Left cardiac atrium (tissue), 4 donors: ENCODE measurements at regions not wholly inside any gene's neighbourhood (a gene's known extent, or its start where the extent isn't known, plus 50 kb on each side); places are given as distances from the start of the nearest gene placed in this dataset.

Experiments
- ATAC-seq, 2 donors: fragments of 200-7000 bp; cut with Tn5 transposase; one replicate each; pipeline ENCODE4 v1.9.1; 2020; ENCODE audit warnings: mild to moderate bottlenecking in 2 of 2, moderate library complexity in 2 of 2
- DNase-seq: peaks from one replicate; pipeline ENCODE4 v3.0.0-alpha.2; 2020
- intact Hi-C, 2 donors: fragments of 100-400 bp; cut with DNase I; formaldehyde crosslinking; loops; one replicate each; pipeline versions ENCODE4 v1.14.1 to v1.15.1; 2022 to 2023
- donor health status: DM: no; HTN: yes; CAD: no.
- donor health status: DM: no; HTN: yes; CAD: no; lungs with severe emphysema.
- donor health status: DM: yes; HTN: yes; CAD: no.
- donor health status: Dilated cardiomyopathy.

- intact Hi-C loops: loop anchor here in 1 of 2 donors (10.0 kb wide), 1 partner anchor 172 kb away; no protein-coding TSS in a partner anchor
- no peak for DNase-seq
- ATAC-seq: no peak
These were observed 218.4 kb upstream of the ZNF32 start for GRCh38 chr10:43867113-43867512.

- ATAC-seq: no peak
These were observed 218.0 kb upstream of the ZNF32 start for GRCh38 chr10:43866712-43867111.

DNA sequence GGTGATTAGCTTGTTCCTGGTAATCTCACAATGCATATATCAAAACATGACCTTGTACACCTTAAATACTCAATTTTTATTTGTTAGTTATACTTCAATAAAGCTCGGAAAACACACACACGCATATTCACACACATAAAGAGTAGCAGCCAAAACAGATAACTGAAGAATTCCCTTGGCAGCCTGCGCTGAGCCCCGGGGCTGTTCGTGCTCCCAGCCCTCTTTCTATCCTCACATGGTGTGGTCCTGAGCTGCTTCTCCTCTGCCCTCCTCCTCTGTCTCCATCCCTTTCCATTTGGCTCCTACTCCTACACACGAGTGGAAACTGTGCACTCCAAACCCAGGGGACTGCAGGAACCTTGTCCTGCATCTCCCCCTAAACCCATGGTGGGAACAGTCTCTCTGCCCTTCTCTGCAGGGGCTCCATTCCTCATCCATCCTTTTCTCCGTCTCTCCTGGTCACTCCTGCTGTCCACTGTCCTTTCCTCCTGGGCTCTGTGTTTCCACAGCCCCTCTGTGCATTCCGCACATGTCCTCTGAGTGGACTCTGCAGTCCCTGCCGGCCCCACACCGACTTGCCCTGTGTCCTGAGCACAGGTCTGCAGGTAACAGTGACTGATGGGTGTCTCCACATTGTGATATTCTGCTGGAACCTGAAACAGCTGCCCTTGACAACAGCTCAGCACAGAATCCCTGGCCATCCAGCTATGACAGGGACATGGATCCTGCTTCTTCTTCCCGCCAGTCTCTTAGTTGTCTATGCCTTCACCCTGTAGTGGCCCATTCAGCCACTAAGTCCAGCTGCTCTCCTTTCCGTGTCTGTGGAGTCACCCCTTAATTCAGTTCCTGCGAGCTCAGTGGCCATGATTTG lies 216.8 kb upstream of the ZNF32 start:
- DNase-seq (no peak), ATAC-seq (peak; percentile 46 to 81)
- intact Hi-C loops: loop anchor here in 1 of 2 donors (10.0 kb wide), 1 partner anchor 171 kb away; no protein-coding TSS in a partner anchor

More at GRCh38 chr10:43866712-43867111, 218.0 kb upstream of the ZNF32 start:
- no peak for DNase-seq
- intact Hi-C loops: loop anchor here in 1 of 2 donors (10.0 kb wide), 1 partner anchor 172 kb away; no protein-coding TSS in a partner anchor

DNA sequence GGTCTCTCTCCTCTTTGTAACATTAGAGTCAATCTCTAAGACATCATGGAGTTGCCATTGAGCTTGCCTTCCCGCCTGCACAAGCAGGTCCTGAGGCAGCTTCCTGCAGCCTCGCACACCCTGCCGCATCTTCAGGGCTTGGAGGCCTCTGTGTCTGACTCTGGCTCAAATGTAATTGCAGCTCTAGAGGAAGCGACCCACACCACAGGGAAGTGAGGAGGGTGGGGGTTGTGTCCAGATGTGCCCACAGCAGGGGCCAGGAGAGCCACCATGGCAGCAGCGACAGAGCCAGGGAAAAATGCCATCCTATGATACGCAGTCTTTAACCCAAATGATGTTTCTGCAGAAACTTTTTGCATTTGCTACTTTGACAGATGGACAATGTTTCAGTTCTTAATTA lies 216.0 kb upstream of the ZNF32 start:
- no peak for DNase-seq
- intact Hi-C loops: loop anchor here in 1 of 2 donors (10.0 kb wide), 1 partner anchor 170 kb away; no protein-coding TSS in a partner anchor

DNA sequence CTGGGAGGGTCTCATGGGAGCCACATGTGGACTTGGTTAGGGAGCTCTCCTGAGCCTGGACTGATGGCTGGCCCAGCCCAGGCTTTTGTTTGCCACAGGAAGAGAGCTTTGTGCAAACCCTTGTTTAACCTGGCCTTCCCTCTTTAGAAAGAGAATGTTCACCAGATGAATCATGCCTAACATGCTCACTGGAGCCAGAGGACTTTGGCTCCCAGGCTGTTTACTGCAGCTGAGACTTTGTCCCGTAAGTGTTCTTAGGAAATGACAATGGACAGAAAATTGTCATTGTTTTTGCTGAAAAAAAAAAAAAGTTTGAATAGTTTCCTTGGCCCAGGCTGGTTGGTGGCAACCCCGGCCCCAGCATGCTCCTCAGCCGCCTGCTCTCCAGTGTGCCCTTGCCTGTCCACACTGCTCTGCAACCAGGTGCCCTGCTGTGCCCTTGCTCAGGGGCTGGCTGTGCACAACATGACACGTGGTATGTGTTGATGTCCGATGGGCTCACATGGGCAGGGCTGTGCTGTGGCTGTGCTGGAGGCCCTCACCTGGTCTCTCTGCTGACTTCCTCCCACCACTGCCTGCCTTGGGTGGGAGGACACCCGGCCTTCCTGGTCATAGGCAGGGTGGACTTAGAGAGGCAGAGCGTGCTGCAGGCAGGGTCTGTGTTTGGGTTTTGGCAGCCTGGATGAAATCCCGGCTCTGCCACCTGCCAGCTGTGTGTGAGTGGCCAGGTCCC lies 215.3 kb upstream of the ZNF32 start:
- DNase-seq: peak; percentile 55
- intact Hi-C loops: loop anchor here in 1 of 2 donors (10.0 kb wide), 1 partner anchor 169 kb away; no protein-coding TSS in a partner anchor
- peak; percentile 66 to 85 for ATAC-seq

More for the DNA sequence above, 216.0 kb upstream of the ZNF32 start:
- no peak for ATAC-seq

DNA sequence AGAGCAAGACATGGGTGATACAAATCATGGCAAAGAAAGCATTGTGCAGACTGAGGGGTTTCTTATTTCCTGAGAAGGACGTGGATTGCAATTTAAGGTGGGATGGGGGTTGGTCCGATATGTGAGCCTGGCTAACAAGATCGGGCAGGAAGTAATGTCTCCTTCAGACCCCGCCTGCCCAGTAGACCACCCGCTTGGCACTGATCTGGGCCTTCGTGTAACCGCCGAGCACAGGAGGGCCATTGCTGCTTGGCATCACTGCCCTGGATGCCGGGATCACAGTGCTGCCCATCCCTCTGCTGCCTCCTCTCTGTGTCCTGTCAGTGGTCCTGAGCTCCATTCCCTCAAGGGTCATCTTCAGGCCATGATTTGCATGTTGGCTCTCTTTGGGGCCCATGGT lies 214.6 kb upstream of the ZNF32 start:
- DNase-seq: no peak
- no peak for ATAC-seq
- intact Hi-C loops: loop anchor here in 1 of 2 donors (10.0 kb wide), 1 partner anchor 168 kb away; no protein-coding TSS in a partner anchor

- intact Hi-C loops: loop anchor here in 1 of 2 donors (10.0 kb wide), 1 partner anchor 168 kb away; no protein-coding TSS in a partner anchor
- DNase-seq (no peak), ATAC-seq (no peak)
These were observed 214.1 kb upstream of the ZNF32 start for GRCh38 chr10:43862756-43863155.

- ATAC-seq: peak in 1 of 2 donors; percentile 30
- intact Hi-C loops: loop anchor here in 1 of 2 donors (10.0 kb wide), 1 partner anchor 167 kb away; no protein-coding TSS in a partner anchor
- DNase-seq: no peak
These were observed 213.5 kb upstream of the ZNF32 start for GRCh38 chr10:43861966-43862751.

DNA sequence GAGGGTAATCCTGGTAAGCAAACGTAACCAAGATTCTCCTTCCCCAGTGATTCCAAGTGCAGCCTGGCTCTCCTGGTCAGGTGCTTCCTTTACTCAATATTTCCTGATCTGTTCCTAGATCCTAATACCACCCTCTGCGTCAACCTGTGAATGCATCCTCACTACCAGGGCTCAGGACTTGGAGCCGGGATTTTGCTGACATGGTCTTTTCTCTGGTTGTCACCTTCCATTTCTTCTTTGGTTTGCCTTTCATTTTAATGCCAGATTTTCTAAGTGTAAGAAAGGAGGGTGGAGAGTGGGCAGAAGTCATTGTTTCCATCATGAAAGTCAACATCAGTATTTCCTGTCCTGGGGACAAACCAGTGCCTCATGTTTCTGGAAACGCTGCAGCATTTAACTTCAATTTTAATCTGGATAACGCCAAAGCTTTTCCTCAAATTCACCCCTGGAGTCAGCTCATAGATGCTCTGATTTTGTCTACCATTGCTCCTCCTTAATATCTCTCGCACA lies 210.4 kb upstream of the ZNF32 start:
- intact Hi-C loops: no loop called here
- DNase-seq (no peak), ATAC-seq (no peak)

DNA sequence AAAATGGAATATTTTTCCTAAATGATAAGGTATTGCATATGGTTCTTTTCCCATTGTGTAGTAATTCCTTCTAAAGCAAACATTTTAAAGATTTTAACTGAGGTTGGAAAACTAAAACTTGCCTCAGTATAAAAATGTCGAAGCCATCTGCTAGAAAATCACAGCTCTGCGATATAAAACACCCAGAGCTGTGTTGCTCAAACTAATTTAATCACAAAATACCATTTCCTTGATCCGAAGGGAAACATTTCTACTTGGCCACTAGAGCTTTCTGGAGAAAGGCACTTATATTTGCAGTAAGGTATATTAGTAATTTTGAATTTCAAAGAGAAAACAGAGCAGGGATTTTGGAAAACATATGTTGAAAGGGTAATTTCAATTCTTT lies 209.2 kb upstream of the ZNF32 start:
- DNase-seq (no peak), ATAC-seq (no peak)
- intact Hi-C loops: no loop called here

DNA sequence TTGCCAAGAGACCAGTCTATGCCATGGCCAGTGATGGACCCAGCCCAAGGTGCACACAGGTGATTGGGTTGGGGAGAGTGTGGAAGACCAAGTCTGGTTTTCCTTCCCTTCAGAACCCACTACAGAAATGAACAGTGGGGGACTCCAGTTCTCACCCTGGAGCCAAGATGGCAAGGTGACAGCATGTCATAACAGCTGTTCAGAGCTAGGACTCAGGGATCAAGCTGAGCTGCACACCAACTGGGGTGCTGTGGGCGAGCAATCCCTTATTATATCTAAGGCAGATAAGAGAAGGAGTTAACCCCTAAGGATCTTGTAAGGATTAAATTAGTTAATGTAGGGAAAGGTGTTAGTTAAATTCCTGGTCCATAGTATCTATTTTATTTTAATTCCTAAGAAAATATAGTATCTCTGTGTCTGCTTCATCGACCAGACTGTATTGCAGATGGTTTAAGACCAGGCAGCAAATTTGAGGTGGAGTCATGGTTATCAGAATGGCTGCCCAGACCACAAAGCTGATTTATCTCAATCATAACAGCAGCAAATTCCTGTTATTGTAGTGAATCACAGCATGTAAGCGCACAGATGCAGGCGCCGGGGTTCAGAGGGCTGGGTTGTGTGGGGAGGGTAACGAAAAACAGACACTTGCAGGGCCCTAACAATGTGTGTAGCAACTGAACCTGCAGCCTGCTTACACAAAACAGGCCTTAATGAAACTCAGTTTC lies 208.7 kb upstream of the ZNF32 start:
- DNase-seq (peak; percentile 71), ATAC-seq (peak in 1 of 2 donors; percentile 67)
- intact Hi-C loops: no loop called here

- no peak for DNase-seq
- intact Hi-C loops: no loop called here
- no peak for ATAC-seq
These were observed 207.6 kb upstream of the ZNF32 start for GRCh38 chr10:43856299-43856698.

- ATAC-seq: peak; percentile 35 to 69
- intact Hi-C loops: no loop called here
- no peak for DNase-seq
These were observed 207.1 kb upstream of the ZNF32 start for GRCh38 chr10:43855667-43856210.

DNA sequence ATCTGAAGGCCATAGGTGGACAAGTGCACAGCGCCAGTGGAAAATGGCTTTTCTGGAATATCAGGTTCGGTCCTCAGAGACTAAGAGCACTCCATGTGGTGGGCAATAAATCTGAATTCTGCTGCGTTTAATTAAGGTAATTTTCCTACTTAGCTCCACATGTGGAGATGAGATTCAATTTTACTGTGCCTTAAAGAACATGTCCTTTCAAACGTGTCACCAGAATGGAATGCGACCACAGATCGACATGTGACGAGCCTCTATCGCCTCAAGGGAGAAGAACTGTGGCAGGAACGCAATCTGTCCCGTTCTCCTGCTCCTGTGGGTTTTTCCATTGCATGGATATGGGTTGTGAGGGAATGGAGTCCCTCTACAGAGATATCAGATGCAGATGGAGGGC lies 205.3 kb upstream of the ZNF32 start:
- intact Hi-C loops: no loop called here
- ATAC-seq: peak in 1 of 2 donors; percentile 42
- DNase-seq: no peak

- intact Hi-C loops: no loop called here
- ATAC-seq (no peak), DNase-seq (no peak)
These were observed 204.7 kb upstream of the ZNF32 start for GRCh38 chr10:43853369-43853768.

DNA sequence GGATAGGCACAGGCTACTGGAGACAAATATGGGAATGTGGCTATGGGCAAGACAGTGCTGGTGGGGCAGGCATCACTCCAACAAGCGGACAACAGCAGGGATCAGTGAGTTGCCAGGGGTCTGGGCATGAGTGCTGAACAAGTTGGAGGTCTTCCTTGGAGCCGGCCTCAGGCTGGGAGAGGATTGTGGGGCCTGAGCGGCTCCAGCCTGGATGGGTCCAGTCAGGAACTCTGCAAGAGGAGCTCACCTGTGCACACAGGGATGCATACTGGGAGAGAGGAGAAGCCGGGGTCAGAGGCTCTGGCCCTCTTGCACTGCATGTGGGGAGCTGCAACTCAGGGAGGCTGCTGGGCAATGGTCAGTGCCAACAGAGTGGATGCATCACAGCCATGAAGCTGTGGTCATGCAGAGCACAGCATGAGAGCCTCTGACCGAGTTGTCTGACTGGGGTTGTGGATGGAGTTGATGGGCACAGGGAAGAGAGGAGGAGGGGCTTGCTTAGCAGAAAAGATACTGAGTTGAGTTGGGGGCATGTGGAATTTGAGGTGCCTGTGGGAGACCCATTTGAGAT lies 204.0 kb upstream of the ZNF32 start:
- ATAC-seq: no peak
- DNase-seq: no peak
- intact Hi-C loops: no loop called here

- ATAC-seq (no peak), DNase-seq (no peak)
- intact Hi-C loops: no loop called here
These were observed 203.5 kb upstream of the ZNF32 start for GRCh38 chr10:43852149-43852548.

GRCh38 chr10:43851030-43851429 lies 202.3 kb upstream of the ZNF32 start:
- DNase-seq (no peak), ATAC-seq (no peak)
- intact Hi-C loops: no loop called here
